ENCODE measurements at regions not wholly inside any gene's neighbourhood (a gene's known extent, or its start where the extent isn't known, plus 50 kb on each side); places are given as distances from the start of the nearest gene placed in this dataset.

DNA sequence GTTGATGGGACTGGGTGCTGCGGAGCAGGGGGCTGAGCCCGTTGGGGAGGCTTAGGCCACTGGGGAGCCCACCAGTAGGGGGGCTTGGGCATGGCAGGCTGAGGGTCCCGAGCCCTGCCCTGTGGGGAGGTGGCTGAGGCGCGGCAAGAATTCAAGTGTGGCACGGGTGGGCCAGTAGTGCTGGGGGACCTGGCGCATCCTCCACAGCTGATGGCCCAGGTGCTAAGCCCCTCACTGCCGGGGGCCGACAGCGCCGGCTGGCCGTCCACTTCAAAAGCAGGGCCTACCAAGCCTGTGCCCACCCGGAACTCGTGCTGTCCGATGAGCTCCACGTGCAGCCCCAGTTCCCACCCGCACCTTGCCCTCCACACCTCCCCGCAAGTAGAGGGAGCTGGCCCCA, 917.5 kb downstream of the TAF11L14 start:
- TF ChIP-seq CEBPB (IDR thresholded peaks at IDR 0.05; ENCODE audit: low read depth, low read length): no peak
- TF ChIP-seq, protein P1, sequence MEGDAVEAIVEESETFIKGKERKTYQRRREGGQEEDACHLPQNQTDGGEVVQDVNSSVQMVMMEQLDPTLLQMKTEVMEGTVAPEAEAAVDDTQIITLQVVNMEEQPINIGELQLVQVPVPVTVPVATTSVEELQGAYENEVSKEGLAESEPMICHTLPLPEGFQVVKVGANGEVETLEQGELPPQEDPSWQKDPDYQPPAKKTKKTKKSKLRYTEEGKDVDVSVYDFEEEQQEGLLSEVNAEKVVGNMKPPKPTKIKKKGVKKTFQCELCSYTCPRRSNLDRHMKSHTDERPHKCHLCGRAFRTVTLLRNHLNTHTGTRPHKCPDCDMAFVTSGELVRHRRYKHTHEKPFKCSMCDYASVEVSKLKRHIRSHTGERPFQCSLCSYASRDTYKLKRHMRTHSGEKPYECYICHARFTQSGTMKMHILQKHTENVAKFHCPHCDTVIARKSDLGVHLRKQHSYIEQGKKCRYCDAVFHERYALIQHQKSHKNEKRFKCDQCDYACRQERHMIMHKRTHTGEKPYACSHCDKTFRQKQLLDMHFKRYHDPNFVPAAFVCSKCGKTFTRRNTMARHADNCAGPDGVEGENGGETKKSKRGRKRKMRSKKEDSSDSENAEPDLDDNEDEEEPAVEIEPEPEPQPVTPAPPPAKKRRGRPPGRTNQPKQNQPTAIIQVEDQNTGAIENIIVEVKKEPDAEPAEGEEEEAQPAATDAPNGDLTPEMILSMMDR (conservative IDR thresholded peaks at IDR 0.05; ENCODE audit: low read depth, low read length): no peak
- no peak for TF ChIP-seq POLR2A (IDR thresholded peaks at IDR 0.05; ENCODE audit: low read depth, low read length)
- no peak for TF ChIP-seq SMC3 (IDR thresholded peaks at IDR 0.05; ENCODE audit: low read depth, low read length)
- TF ChIP-seq, protein P2, sequence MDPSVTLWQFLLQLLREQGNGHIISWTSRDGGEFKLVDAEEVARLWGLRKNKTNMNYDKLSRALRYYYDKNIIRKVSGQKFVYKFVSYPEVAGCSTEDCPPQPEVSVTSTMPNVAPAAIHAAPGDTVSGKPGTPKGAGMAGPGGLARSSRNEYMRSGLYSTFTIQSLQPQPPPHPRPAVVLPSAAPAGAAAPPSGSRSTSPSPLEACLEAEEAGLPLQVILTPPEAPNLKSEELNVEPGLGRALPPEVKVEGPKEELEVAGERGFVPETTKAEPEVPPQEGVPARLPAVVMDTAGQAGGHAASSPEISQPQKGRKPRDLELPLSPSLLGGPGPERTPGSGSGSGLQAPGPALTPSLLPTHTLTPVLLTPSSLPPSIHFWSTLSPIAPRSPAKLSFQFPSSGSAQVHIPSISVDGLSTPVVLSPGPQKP (IDR thresholded peaks at IDR 0.05; ENCODE audit: borderline replicate concordance, low read depth, low read length): no peak
- TF ChIP-seq MAZ (IDR thresholded peaks at IDR 0.05; ENCODE audit: borderline replicate concordance, low read depth, low read length): no peak
- TF ChIP-seq RFX5 (IDR thresholded peaks at IDR 0.05; ENCODE audit: low read depth, low read length): no peak
- TF ChIP-seq RAD21 (IDR thresholded peaks at IDR 0.05; ENCODE audit: low read length): no peak
- no peak for TF ChIP-seq MAFK (IDR thresholded peaks at IDR 0.05; ENCODE audit: low read depth, low read length)
- no peak for TF ChIP-seq FOS (IDR thresholded peaks at IDR 0.05; ENCODE audit: low read depth, low read length)

Data from IMR-90 (cell line).